Kidney epithelial cell (primary cell): ENCODE measurements at regions not wholly inside any gene's neighbourhood (a gene's known extent, or its start where the extent isn't known, plus 50 kb on each side); places are given as distances from the start of the nearest gene placed in this dataset.
A peak's percentile ranks its signal among the peaks of the same experiment; 100 is the strongest.

Source experiments
- DNase-seq: peaks from one replicate; pipeline ENCODE4 v3.0.0-alpha.2; 2010; ENCODE audit warnings: low read depth
- H3K27me3 ChIP-seq: 2 replicates; pipeline ENCODE4 v1.6.0; 2011; ENCODE audit warnings: low read length; ENCODE audit not compliant: control insufficient read depth, insufficient read depth
- H3K36me3 ChIP-seq: 2 replicates; pipeline ENCODE4 v1.5.1; 2011; ENCODE audit warnings: low read length; ENCODE audit not compliant: control insufficient read depth, insufficient read depth
- H3K4me3 ChIP-seq: 2 replicates; pipeline ENCODE4 v1.5.1; 2011; ENCODE audit warnings: low read depth, mild to moderate bottlenecking, control low read depth, low read length
- TF ChIP-seq, protein P1 (sequence below): IDR thresholded peaks from 2 replicates; pipeline ENCODE4 v1.5.1; 2011; ENCODE audit warnings: mild to moderate bottlenecking, moderate library complexity, low read length, control low read depth, inconsistent platforms; ENCODE audit not compliant: insufficient read depth, poor library complexity, severe bottlenecking

- H3K36me3 ChIP-seq: no peaks in the 10 kb centered on the region
- no peak overlapping the region for H3K4me3 ChIP-seq
- no peaks in the 10 kb centered on the region for H3K27me3 ChIP-seq
- peak; percentile 28 for DNase-seq
- TF ChIP-seq, protein P1, sequence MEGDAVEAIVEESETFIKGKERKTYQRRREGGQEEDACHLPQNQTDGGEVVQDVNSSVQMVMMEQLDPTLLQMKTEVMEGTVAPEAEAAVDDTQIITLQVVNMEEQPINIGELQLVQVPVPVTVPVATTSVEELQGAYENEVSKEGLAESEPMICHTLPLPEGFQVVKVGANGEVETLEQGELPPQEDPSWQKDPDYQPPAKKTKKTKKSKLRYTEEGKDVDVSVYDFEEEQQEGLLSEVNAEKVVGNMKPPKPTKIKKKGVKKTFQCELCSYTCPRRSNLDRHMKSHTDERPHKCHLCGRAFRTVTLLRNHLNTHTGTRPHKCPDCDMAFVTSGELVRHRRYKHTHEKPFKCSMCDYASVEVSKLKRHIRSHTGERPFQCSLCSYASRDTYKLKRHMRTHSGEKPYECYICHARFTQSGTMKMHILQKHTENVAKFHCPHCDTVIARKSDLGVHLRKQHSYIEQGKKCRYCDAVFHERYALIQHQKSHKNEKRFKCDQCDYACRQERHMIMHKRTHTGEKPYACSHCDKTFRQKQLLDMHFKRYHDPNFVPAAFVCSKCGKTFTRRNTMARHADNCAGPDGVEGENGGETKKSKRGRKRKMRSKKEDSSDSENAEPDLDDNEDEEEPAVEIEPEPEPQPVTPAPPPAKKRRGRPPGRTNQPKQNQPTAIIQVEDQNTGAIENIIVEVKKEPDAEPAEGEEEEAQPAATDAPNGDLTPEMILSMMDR: peak; percentile 75
These were observed 433.5 kb downstream of the RFPL4B start for GRCh38 chr6:112780498-112781096.

- TF ChIP-seq, protein P1: peak; percentile 12
- Histone ChIP-seq H3K27me3 (no peaks in the 10 kb centered on the region), H3K4me3 (no peak overlapping the region), H3K36me3 (no peaks in the 10 kb centered on the region)
- no peak for DNase-seq
These were observed 434.1 kb downstream of the RFPL4B start for GRCh38 chr6:112781241-112781640.

DNA sequence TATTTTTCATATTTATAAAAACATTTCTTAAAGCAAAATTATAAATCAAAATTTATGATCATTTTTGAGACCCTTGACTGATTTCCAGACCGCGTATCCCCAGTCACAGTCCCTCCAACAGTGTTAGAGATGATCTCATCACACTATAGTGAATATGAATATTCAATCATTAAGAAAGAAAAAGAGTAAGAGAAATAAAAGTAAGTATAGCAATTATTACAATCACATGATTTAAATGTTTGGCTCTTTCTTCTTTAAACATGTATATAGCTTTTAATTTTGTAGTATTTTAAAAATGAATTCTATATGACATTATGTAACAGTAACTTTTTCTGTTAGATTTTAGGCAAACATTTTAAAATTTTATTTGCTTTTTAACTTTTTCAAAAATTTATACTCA is 438.3 kb downstream of the RFPL4B start:
- no peaks in the 10 kb centered on the region for H3K27me3 ChIP-seq
- no peak overlapping the region for H3K4me3 ChIP-seq
- TF ChIP-seq, protein P1: no peak
- no peaks in the 10 kb centered on the region for H3K36me3 ChIP-seq
- DNase-seq: no peak

DNA sequence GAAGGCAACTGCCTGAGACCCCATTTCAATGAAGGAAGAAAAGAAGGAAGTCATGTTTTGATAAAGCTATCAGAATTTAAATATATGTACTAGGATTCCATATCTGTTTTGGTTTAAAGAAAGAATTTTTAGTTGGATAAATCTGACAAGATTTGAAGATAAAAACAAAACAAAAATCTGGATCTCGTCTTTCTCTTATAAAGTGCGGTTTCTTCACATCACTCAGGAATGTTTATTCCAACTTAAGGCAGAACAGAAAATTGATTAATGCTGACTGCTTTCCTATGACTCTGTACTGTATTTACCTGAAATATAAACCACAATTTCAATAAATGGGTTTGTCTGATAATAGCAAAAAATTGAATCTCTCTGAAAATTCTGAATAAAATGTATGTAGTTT is 439.7 kb downstream of the RFPL4B start:
- Histone ChIP-seq H3K4me3 (no peak overlapping the region), H3K27me3 (no peaks in the 10 kb centered on the region), H3K36me3 (no peaks in the 10 kb centered on the region)
- TF ChIP-seq, protein P1: no peak
- DNase-seq: no peak

DNA sequence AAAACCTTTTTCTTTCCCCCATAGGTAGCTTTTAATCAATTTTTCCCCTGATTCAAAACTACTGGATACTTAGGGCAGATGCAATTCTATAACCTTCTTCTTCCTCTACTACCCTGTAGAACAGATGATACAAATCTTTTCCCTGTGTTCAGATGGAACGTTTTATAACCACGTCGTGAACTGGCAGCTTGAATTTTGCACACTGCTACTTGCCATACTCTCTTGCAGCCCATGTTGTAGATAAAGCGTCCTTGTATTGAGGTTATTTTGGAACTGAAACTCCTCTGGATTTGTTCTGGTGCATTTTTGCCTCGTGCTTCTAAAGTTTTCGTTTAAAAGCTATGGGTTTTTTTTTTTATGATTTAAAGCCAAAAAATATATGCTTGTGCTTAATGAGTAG is 440.2 kb downstream of the RFPL4B start:
- no peak for DNase-seq
- H3K27me3 ChIP-seq: no peaks in the 10 kb centered on the region
- TF ChIP-seq, protein P1: no peak
- no peaks in the 10 kb centered on the region for H3K36me3 ChIP-seq
- H3K4me3 ChIP-seq: no peak overlapping the region

DNA sequence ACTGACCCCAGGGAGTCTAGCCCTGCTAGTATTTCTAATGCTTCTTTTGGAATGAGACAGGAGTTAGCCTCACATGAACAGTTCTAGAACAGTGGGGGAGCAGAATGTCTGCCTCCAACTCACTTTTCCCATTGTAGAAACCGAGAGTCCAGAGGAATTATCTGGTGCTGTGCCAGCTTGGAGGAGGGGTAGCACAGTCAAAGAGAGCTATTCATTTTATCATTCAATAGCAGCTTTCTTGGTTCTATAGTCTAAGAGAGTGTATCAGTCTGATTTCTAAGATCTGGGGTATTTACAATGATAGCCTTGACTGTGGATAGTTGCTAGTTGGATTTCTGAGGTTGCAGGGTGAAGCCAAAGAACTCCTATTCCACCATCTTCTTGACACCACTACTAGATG is 448.2 kb downstream of the RFPL4B start:
- TF ChIP-seq, protein P1: no peak

More for the DNA sequence above, 448.2 kb downstream of the RFPL4B start:
- no peaks in the 10 kb centered on the region for H3K36me3 ChIP-seq
- DNase-seq: no peak
- no peaks in the 10 kb centered on the region for H3K27me3 ChIP-seq
- H3K4me3 ChIP-seq: no peak overlapping the region
